SK-N-SH (cell line): ENCODE measurements at regions not wholly inside any gene's neighbourhood (a gene's known extent, or its start where the extent isn't known, plus 50 kb on each side); places are given as distances from the start of the nearest gene placed in this dataset.

Experiments
- CTCF ChIA-PET: fragments of 300-600, 350-600 bp; formaldehyde crosslinking; extraction: SDS; loops from one replicate; lab custom pipeline; 2021; lab: Yijun Ruan, JAX
- POLR2A ChIA-PET: fragments of 350-600 bp; sonication (Branson Sonifier 250); formaldehyde crosslinking; extraction: SDS; loops from one replicate; lab custom pipeline; 2020; ENCODE audit warnings: antibody characterized with exemption, inconsistent platforms; lab: Yijun Ruan, JAX
- DNase-seq: peaks from one replicate; pipeline ENCODE4 v3.0.0; 2012
- H2AFZ ChIP-seq: fragments of 200-600 bp; sonication (generic); 2 replicates; pipeline ENCODE4 v1.8.1; 2016; ENCODE audit warnings: antibody characterized with exemption, mild to moderate bottlenecking, low read depth
- H3F3A ChIP-seq: fragments of 200-600 bp; sonication (generic); replicated peaks from 2 replicates; pipeline ENCODE3; 2016; ENCODE audit warnings: antibody characterized with exemption, mild to moderate bottlenecking; ENCODE audit not compliant: insufficient read depth
- H3K27ac ChIP-seq, 2 experiments: fragments of 200-500 bp in 1 of 2; fragments of 200-600 bp in 1 of 2; sonication (Bioruptor generic) in 1 of 2; sonication (generic), shearing (Covaris generic) in 1 of 2; 2 replicates each; pipeline versions ENCODE4 v1.5.1 to v1.6.1; 2014 to 2016; ENCODE audit warnings: low read depth in 2 of 2, inconsistent platforms in 1 of 2, low read length in 1 of 2, mild to moderate bottlenecking in 1 of 2, mixed read lengths in 1 of 2
- H3K27me3 ChIP-seq: fragments of 200-600 bp; sonication (generic), shearing (Covaris generic); 2 replicates; pipeline ENCODE4 v1.6.1; 2016; ENCODE audit warnings: mixed run types; ENCODE audit not compliant: insufficient read depth
- H3K36me3 ChIP-seq, 2 experiments: fragments of 200-500 bp in 1 of 2; fragments of 200-600 bp in 1 of 2; sonication (Bioruptor generic) in 1 of 2; sonication (generic) in 1 of 2; replicated peaks in 1 of 2; 2 replicates each; pipeline versions ENCODE3 to v1.5.1; 2014 to 2016; ENCODE audit warnings: low read length in 1 of 2, mild to moderate bottlenecking in 1 of 2; ENCODE audit not compliant: insufficient read depth in 2 of 2, control insufficient read depth in 1 of 2
- H3K4me1 ChIP-seq, 2 experiments: fragments of 200-500 bp in 1 of 2; fragments of 200-600 bp in 1 of 2; sonication (Bioruptor generic) in 1 of 2; sonication (generic), shearing (Covaris generic) in 1 of 2; 2 replicates each; pipeline versions ENCODE4 v1.5.1 to v1.6.1; 2014 to 2016; ENCODE audit warnings: low read depth in 1 of 2, low read length in 1 of 2, mixed run types in 1 of 2; ENCODE audit not compliant: insufficient read depth in 2 of 2, control insufficient read depth in 1 of 2
- H3K4me2 ChIP-seq: fragments of 200-600 bp; sonication (generic), shearing (Covaris generic); 2 replicates; pipeline ENCODE4 v1.6.1; 2017; ENCODE audit warnings: mixed run types
- H3K4me3 ChIP-seq, 2 experiments: fragments of 200-500 bp in 1 of 2; fragments of 200-600 bp in 1 of 2; sonication (Bioruptor generic) in 1 of 2; sonication (generic), shearing (Covaris generic) in 1 of 2; 2 replicates each; pipeline versions ENCODE4 v1.5.1 to v1.8.1; 2014 to 2016; ENCODE audit warnings: low read depth in 2 of 2, inconsistent platforms in 1 of 2, low read length in 1 of 2, mild to moderate bottlenecking in 1 of 2, mixed read lengths in 1 of 2, moderate library complexity in 1 of 2
- H3K79me2 ChIP-seq: fragments of 200-600 bp; sonication (generic); 2 replicates; pipeline ENCODE4 v1.8.1; 2017; ENCODE audit warnings: mild to moderate bottlenecking; ENCODE audit not compliant: insufficient read depth
- H3K9ac ChIP-seq: fragments of 200-600 bp; sonication (generic); 2 replicates; pipeline ENCODE4 v1.6.1; 2017; ENCODE audit warnings: mixed run types
- H3K9me2 ChIP-seq: fragments of 200-600 bp; sonication (generic); 2 replicates; pipeline ENCODE4 v1.6.1; 2017; ENCODE audit warnings: mixed run types
- H3K9me3 ChIP-seq: fragments of 200-600 bp; sonication (generic); 2 replicates; pipeline ENCODE4 v1.6.1; 2017; ENCODE audit warnings: mixed run types, mild to moderate bottlenecking, moderate library complexity
- H4K20me1 ChIP-seq: fragments of 200-600 bp; sonication (generic); 2 replicates; pipeline ENCODE4 v1.6.1; 2017; ENCODE audit warnings: mild to moderate bottlenecking, mixed run types; ENCODE audit not compliant: insufficient read depth
- CTCF ChIP-seq: fragments of 200-600 bp; sonication (generic); IDR thresholded peaks from 2 replicates; pipeline ENCODE4 v1.6.1; 2017; ENCODE audit warnings: antibody characterized with exemption, mild to moderate bottlenecking, moderate library complexity
- EZH2phosphoT487 ChIP-seq: fragments of 200-600 bp; sonication (generic); IDR thresholded peaks from 2 replicates; pipeline ENCODE4 v1.6.1; 2017; ENCODE audit warnings: low read depth, mixed run types, mild to moderate bottlenecking, antibody characterized with exemption, moderate library complexity, borderline replicate concordance
- FOXJ3 ChIP-seq: sonication (generic); formaldehyde crosslinking; IDR thresholded peaks from 2 replicates; pipeline ENCODE4 v1.5.1; 2020; ENCODE audit warnings: mild to moderate bottlenecking, missing genetic modification reagents
- JUND ChIP-seq: IDR thresholded peaks from 2 replicates; pipeline ENCODE4 v1.4.0; 2012
- NRF1 ChIP-seq: IDR thresholded peaks from 2 replicates; pipeline ENCODE4 v1.6.1; 2012; ENCODE audit warnings: low read depth, mild to moderate bottlenecking, low read length
- POLR2AphosphoS5 ChIP-seq: IDR thresholded peaks from 2 replicates; pipeline ENCODE4 v1.6.1; 2012; ENCODE audit warnings: low read depth, low read length
- RFX5 ChIP-seq: IDR thresholded peaks from 2 replicates; pipeline ENCODE4 v1.6.1; 2012; ENCODE audit warnings: mild to moderate bottlenecking, improper control_type of control experiment, low read length
- RXRA ChIP-seq: IDR thresholded peaks from 2 replicates; pipeline ENCODE4 v1.4.0; 2012; ENCODE audit warnings: low read depth, mild to moderate bottlenecking, borderline replicate concordance
- SIN3A ChIP-seq: IDR thresholded peaks from 2 replicates; pipeline ENCODE4 v1.6.1; 2012; ENCODE audit warnings: low read depth, mild to moderate bottlenecking, low read length, moderate library complexity, borderline replicate concordance
- SMC3 ChIP-seq: IDR thresholded peaks from 2 replicates; pipeline ENCODE4 v1.6.1; 2012; ENCODE audit warnings: low read depth, low read length, improper control_type of control experiment
- TAF1 ChIP-seq: IDR thresholded peaks from 2 replicates; pipeline ENCODE4 v1.6.1; 2012; ENCODE audit warnings: low read depth, mild to moderate bottlenecking, low read length, moderate library complexity, borderline replicate concordance
- WGBS: methylation state at CpG from one replicate; pipeline ENCODE4 v1.1.6; 2017; ENCODE audit warnings: low lambda C conversion rate; 5-methylcytosine and 5-hydroxymethylcytosine counted together
- TF ChIP-seq, protein P1 (sequence below): IDR thresholded peaks from 2 replicates; pipeline ENCODE4 v1.6.1; 2012; ENCODE audit warnings: mild to moderate bottlenecking, low read depth, low read length, moderate library complexity
- TF ChIP-seq, protein P2 (sequence below): IDR thresholded peaks from 2 replicates; pipeline ENCODE4 v1.4.0; 2012; ENCODE audit warnings: low read depth, borderline replicate concordance
- TF ChIP-seq, protein P3 (sequence below): IDR thresholded peaks from 2 replicates; pipeline ENCODE4; 2012

DNA sequence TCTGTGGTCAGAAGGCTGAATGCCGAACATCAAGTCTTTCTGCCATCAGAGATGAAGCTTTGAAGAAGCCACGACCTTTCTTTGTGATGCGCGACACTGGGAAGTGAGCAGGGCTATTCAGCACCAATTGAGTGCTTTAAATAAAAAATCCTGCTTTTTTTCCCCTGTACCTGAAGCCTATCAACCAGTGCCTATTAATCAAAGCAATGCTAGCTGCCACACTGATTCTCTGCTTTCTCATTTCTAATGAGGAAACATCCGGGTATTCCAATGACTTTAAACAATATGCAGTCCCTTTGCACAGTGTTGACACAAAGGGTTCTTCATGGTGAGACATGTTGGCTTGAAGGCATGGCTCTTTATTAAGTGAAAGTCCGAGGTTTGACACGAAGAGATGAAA lies 88.0 kb downstream of the GALR1 start:
- no peak overlapping the region for H3K4me3 ChIP-seq
- no peak overlapping the region for H2AFZ ChIP-seq
- WGBS = 31% methylated on average over 7 of the region's 7 CpGs
- H3K9me2 ChIP-seq = no peaks in the 10 kb centered on the region
- TF ChIP-seq TAF1 = no peak
- TF ChIP-seq RXRA = no peak
- no peak for TF ChIP-seq SMC3
- no peak for TF ChIP-seq SIN3A
- no peak for TF ChIP-seq NRF1
- TF ChIP-seq, protein P1, sequence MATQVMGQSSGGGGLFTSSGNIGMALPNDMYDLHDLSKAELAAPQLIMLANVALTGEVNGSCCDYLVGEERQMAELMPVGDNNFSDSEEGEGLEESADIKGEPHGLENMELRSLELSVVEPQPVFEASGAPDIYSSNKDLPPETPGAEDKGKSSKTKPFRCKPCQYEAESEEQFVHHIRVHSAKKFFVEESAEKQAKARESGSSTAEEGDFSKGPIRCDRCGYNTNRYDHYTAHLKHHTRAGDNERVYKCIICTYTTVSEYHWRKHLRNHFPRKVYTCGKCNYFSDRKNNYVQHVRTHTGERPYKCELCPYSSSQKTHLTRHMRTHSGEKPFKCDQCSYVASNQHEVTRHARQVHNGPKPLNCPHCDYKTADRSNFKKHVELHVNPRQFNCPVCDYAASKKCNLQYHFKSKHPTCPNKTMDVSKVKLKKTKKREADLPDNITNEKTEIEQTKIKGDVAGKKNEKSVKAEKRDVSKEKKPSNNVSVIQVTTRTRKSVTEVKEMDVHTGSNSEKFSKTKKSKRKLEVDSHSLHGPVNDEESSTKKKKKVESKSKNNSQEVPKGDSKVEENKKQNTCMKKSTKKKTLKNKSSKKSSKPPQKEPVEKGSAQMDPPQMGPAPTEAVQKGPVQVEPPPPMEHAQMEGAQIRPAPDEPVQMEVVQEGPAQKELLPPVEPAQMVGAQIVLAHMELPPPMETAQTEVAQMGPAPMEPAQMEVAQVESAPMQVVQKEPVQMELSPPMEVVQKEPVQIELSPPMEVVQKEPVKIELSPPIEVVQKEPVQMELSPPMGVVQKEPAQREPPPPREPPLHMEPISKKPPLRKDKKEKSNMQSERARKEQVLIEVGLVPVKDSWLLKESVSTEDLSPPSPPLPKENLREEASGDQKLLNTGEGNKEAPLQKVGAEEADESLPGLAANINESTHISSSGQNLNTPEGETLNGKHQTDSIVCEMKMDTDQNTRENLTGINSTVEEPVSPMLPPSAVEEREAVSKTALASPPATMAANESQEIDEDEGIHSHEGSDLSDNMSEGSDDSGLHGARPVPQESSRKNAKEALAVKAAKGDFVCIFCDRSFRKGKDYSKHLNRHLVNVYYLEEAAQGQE = no peak
- TF ChIP-seq EZH2phosphoT487 = no peak
- no peak for TF ChIP-seq CTCF
- TF ChIP-seq, protein P2, sequence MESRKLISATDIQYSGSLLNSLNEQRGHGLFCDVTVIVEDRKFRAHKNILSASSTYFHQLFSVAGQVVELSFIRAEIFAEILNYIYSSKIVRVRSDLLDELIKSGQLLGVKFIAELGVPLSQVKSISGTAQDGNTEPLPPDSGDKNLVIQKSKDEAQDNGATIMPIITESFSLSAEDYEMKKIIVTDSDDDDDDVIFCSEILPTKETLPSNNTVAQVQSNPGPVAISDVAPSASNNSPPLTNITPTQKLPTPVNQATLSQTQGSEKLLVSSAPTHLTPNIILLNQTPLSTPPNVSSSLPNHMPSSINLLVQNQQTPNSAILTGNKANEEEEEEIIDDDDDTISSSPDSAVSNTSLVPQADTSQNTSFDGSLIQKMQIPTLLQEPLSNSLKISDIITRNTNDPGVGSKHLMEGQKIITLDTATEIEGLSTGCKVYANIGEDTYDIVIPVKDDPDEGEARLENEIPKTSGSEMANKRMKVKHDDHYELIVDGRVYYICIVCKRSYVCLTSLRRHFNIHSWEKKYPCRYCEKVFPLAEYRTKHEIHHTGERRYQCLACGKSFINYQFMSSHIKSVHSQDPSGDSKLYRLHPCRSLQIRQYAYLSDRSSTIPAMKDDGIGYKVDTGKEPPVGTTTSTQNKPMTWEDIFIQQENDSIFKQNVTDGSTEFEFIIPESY = no peak
- no peak for TF ChIP-seq JUND
- TF ChIP-seq, protein P3, sequence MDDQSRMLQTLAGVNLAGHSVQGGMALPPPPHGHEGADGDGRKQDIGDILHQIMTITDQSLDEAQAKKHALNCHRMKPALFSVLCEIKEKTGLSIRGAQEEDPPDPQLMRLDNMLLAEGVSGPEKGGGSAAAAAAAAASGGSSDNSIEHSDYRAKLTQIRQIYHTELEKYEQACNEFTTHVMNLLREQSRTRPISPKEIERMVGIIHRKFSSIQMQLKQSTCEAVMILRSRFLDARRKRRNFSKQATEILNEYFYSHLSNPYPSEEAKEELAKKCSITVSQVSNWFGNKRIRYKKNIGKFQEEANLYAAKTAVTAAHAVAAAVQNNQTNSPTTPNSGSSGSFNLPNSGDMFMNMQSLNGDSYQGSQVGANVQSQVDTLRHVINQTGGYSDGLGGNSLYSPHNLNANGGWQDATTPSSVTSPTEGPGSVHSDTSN = no peak
- no peak for TF ChIP-seq POLR2AphosphoS5
- no peak for TF ChIP-seq RFX5
- TF ChIP-seq FOXJ3 (CRISPR knock-in tag) = no peak
- CTCF ChIA-PET = no interaction called here
- no peaks in the 10 kb centered on the region for H3F3A ChIP-seq
- H3K4me1 ChIP-seq = no peaks in the 10 kb centered on the region
- no peaks in the 10 kb centered on the region for H3K36me3 ChIP-seq
- no peak overlapping the region for H3K4me2 ChIP-seq
- no peaks in the 10 kb centered on the region for H3K9me3 ChIP-seq
- H3K79me2 ChIP-seq = no peaks in the 10 kb centered on the region
- H3K27ac ChIP-seq = no peak overlapping the region
- no peak for DNase-seq
- POLR2A ChIA-PET = no interaction called here
- no peak overlapping the region for H3K9ac ChIP-seq
- H4K20me1 ChIP-seq = no peaks in the 10 kb centered on the region
- no peaks in the 10 kb centered on the region for H3K27me3 ChIP-seq
